Panc1 (cell line): ENCODE measurements at regions not wholly inside any gene's neighbourhood (a gene's known extent, or its start where the extent isn't known, plus 50 kb on each side); places are given as distances from the start of the nearest gene placed in this dataset.

ENCODE experiments used
- ATAC-seq: fragments of 200-7000 bp; cut with Tn5 transposase; 2 replicates; pipeline ENCODE4 v1.9.1; 2020; ENCODE audit warnings: mild to moderate bottlenecking, moderate library complexity
- BruUV-seq: library from RNA; stranded (reverse); fragments of 400-500 nt; replicated peaks from 2 replicates; lab custom pipeline; 2021; lab: Mats Ljungman, UMichigan
- CTCF ChIA-PET: fragments of 300-600 bp; sonication (Branson Sonifier 250); formaldehyde crosslinking; loops from one replicate; lab custom pipeline; 2022; ENCODE audit warnings: antibody characterized with exemption; lab: Charles Lee
- POLR2A ChIA-PET: fragments of 300-600 bp; sonication (Branson Sonifier 250); formaldehyde crosslinking; loops from one replicate; lab custom pipeline; 2022; ENCODE audit warnings: antibody characterized with exemption; lab: Charles Lee
- DNase-seq: peaks from one replicate; pipeline ENCODE4 v3.0.0-alpha.2; 2010; ENCODE audit warnings: low read depth, low spot score
- H3K27ac ChIP-seq: 2 replicates; pipeline ENCODE4 v1.5.1; 2011; ENCODE audit warnings: mild to moderate bottlenecking, low read length, inconsistent platforms
- H3K27me3 ChIP-seq: fragments of 200-500 bp; sonication (Bioruptor generic); 2 replicates; pipeline ENCODE4 v1.6.0; 2014; ENCODE audit warnings: low read length, inconsistent platforms; ENCODE audit not compliant: control insufficient read depth, insufficient read depth
- H3K36me3 ChIP-seq: fragments of 200-500 bp; sonication (Bioruptor generic); 2 replicates; pipeline ENCODE4 v1.5.1; 2014; ENCODE audit warnings: inconsistent platforms, mild to moderate bottlenecking, low read length, moderate library complexity; ENCODE audit not compliant: control insufficient read depth, insufficient read depth
- H3K4me1 ChIP-seq: 2 replicates; pipeline ENCODE4 v1.5.1; 2011; ENCODE audit warnings: inconsistent platforms, mild to moderate bottlenecking, low read length, moderate library complexity; ENCODE audit not compliant: control insufficient read depth, insufficient read depth
- H3K4me3 ChIP-seq, 2 experiments: 2 replicates each; pipeline ENCODE4 v1.5.1; 2011 to 2012; ENCODE audit warnings: low read depth in 2 of 2, low read length in 2 of 2, mild to moderate bottlenecking in 2 of 2, inconsistent platforms in 1 of 2, moderate library complexity in 1 of 2
- H3K9me3 ChIP-seq: fragments of 200-500 bp; sonication (Bioruptor generic); 2 replicates; pipeline ENCODE4 v1.5.1; 2014; ENCODE audit warnings: low read depth, mild to moderate bottlenecking, inconsistent platforms, low read length, moderate library complexity; ENCODE audit not compliant: control insufficient read depth, insufficient read depth
- POLR2AphosphoS5 ChIP-seq: IDR thresholded peaks from 2 replicates; pipeline ENCODE4 v1.6.1; 2012; ENCODE audit warnings: mild to moderate bottlenecking, low read depth, low read length, moderate library complexity
- SIN3A ChIP-seq: IDR thresholded peaks from 2 replicates; pipeline ENCODE4 v1.6.1; 2012; ENCODE audit warnings: low read depth, mild to moderate bottlenecking, low read length, moderate library complexity, borderline replicate concordance; ENCODE audit not compliant: insufficient read depth
- TCF7L2 ChIP-seq: IDR thresholded peaks from 2 replicates; pipeline ENCODE4 v1.6.1; 2011; ENCODE audit warnings: mild to moderate bottlenecking, low read depth, low read length, inconsistent platforms
- in situ Hi-C: cut with HindIII; loops from 2 replicates; pipeline ENCODE4 v1.10.0; 2016; ENCODE audit warnings: low sequenced_read_pairs, low pct_unique_long_range_greater_than_20kb
- intact Hi-C: fragments of 100-400 bp; cut with micrococcal nuclease; formaldehyde crosslinking; loops from one replicate; pipeline ENCODE4 v1.10.0; 2022; ENCODE audit not compliant: unreplicated experiment
- TF ChIP-seq, protein P1 (sequence below), 2 experiments: IDR thresholded peaks; 2 replicates each; pipeline ENCODE4 v1.6.1; 2011 to 2012; ENCODE audit warnings: low read depth in 2 of 2, control low read depth in 1 of 2, low read length in 1 of 2, mild to moderate bottlenecking in 1 of 2, moderate library complexity in 1 of 2; ENCODE audit not compliant: insufficient read depth in 1 of 2
- TF ChIP-seq, protein P2 (sequence below): fragments of 450-650 bp; IDR thresholded peaks from 2 replicates; pipeline ENCODE4 v1.5.1; 2017; ENCODE audit warnings: mild to moderate bottlenecking

DNA sequence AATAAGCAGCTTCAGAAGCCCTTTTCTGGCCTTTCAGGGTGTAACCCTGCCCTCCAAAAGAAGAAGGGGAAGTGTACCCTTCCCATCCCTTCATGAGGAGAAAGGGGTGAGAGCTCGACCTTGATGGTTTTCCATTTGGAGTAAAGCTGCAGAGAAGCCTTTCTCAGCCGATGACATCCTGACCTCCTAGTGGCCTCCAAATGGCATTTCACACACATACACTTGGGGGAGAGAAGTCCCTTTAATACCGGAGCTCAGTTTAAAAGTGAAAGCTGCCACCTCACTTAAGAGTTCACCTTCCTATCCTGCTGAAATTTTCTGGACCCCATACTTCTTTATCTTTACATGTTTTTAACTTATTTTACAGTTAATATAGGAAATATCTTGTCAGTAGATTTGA, 716.7 kb downstream of the DCDC2C start:
- intact Hi-C loops, result no loop called here
- BruUV-seq, result no TSS peak
- H3K27ac ChIP-seq, result no peak overlapping the region
- in situ Hi-C loops, result no loop called here
- H3K9me3 ChIP-seq, result no peaks in the 10 kb centered on the region
- no peak for TF ChIP-seq POLR2AphosphoS5
- no peak for TF ChIP-seq TCF7L2
- H3K4me3 ChIP-seq, result no peak overlapping the region
- ChIA-PET POLR2A (no interaction called here), CTCF (no interaction called here)
- DNase-seq (no peak), ATAC-seq (no peak)
- H3K36me3 ChIP-seq, result no peaks in the 10 kb centered on the region
- no peaks in the 10 kb centered on the region for H3K4me1 ChIP-seq
- H3K27me3 ChIP-seq, result no peaks in the 10 kb centered on the region

DNA sequence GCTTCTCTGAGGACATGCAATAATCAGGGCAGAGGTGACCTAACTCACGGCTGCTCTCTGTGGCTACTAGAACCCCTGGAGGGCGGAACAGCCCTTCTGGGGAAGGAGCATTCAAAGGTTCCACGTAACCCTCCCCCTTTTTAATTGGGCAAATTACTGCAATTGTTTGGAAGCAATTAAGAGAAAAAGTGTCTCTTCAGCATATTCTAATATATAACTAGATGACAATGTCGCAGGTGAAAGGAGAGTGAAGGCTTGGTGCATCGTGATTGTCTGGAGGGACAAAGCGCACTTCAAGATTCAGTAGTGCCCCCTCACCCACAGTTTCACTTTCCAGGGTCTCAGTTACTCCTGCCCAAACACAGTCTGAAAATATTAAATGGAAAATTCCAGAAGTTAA, 720.8 kb downstream of the DCDC2C start:
- DNase-seq (no peak), ATAC-seq (no peak)
- BruUV-seq, result no TSS peak
- intact Hi-C loops, result no loop called here
- no peaks in the 10 kb centered on the region for H3K9me3 ChIP-seq
- H3K36me3 ChIP-seq, result no peaks in the 10 kb centered on the region
- TF ChIP-seq SIN3A, result no peak
- TF ChIP-seq, protein P1, sequence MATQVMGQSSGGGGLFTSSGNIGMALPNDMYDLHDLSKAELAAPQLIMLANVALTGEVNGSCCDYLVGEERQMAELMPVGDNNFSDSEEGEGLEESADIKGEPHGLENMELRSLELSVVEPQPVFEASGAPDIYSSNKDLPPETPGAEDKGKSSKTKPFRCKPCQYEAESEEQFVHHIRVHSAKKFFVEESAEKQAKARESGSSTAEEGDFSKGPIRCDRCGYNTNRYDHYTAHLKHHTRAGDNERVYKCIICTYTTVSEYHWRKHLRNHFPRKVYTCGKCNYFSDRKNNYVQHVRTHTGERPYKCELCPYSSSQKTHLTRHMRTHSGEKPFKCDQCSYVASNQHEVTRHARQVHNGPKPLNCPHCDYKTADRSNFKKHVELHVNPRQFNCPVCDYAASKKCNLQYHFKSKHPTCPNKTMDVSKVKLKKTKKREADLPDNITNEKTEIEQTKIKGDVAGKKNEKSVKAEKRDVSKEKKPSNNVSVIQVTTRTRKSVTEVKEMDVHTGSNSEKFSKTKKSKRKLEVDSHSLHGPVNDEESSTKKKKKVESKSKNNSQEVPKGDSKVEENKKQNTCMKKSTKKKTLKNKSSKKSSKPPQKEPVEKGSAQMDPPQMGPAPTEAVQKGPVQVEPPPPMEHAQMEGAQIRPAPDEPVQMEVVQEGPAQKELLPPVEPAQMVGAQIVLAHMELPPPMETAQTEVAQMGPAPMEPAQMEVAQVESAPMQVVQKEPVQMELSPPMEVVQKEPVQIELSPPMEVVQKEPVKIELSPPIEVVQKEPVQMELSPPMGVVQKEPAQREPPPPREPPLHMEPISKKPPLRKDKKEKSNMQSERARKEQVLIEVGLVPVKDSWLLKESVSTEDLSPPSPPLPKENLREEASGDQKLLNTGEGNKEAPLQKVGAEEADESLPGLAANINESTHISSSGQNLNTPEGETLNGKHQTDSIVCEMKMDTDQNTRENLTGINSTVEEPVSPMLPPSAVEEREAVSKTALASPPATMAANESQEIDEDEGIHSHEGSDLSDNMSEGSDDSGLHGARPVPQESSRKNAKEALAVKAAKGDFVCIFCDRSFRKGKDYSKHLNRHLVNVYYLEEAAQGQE (IDR thresholded peaks at IDR 0.05; ENCODE audit: insufficient read depth in 1 of 2, low read depth in 2 of 2, low read length in 1 of 2), result no peak
- TF ChIP-seq TCF7L2, result no peak
- no peak for TF ChIP-seq POLR2AphosphoS5
- TF ChIP-seq, protein P2, sequence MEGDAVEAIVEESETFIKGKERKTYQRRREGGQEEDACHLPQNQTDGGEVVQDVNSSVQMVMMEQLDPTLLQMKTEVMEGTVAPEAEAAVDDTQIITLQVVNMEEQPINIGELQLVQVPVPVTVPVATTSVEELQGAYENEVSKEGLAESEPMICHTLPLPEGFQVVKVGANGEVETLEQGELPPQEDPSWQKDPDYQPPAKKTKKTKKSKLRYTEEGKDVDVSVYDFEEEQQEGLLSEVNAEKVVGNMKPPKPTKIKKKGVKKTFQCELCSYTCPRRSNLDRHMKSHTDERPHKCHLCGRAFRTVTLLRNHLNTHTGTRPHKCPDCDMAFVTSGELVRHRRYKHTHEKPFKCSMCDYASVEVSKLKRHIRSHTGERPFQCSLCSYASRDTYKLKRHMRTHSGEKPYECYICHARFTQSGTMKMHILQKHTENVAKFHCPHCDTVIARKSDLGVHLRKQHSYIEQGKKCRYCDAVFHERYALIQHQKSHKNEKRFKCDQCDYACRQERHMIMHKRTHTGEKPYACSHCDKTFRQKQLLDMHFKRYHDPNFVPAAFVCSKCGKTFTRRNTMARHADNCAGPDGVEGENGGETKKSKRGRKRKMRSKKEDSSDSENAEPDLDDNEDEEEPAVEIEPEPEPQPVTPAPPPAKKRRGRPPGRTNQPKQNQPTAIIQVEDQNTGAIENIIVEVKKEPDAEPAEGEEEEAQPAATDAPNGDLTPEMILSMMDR, result no peak
- POLR2A ChIA-PET, result interaction anchor here (0.6 kb wide), 1 partner anchor 900 kb away, joined by 5 read pairs; no protein-coding TSS in a partner anchor
- no peak overlapping the region for H3K4me3 ChIP-seq
- H3K27me3 ChIP-seq, result no peaks in the 10 kb centered on the region
- in situ Hi-C loops, result no loop called here
- CTCF ChIA-PET, result no interaction called here
- H3K4me1 ChIP-seq, result no peaks in the 10 kb centered on the region
- H3K27ac ChIP-seq, result no peak overlapping the region

DNA sequence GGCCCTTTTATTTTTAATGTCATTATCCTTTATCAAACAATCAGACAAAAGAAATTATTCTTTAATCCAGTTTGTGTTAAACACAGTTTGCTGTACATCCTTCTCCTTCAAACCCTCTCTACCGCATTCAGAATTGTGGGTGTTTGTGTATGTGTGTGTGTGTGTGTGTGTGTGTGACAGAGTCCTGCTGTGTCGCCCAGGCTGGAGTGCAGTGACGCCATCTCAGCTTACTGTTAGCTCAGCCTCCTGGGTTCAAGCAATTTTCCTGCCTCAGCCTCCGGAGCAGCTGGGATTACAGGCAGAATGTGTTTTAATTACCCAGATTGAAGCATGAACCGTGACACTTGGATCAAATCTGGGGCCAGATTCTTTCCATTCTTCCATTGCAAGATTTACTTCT, 723.7 kb downstream of the DCDC2C start:
- H3K9me3 ChIP-seq, result no peaks in the 10 kb centered on the region
- H3K36me3 ChIP-seq, result no peaks in the 10 kb centered on the region
- no peaks in the 10 kb centered on the region for H3K27me3 ChIP-seq
- ATAC-seq, result no peak
- POLR2A ChIA-PET, result no interaction called here
- no TSS peak for BruUV-seq
- CTCF ChIA-PET, result no interaction called here
- DNase-seq, result no peak
- in situ Hi-C loops, result no loop called here
- intact Hi-C loops, result no loop called here
- H3K4me1 ChIP-seq, result no peaks in the 10 kb centered on the region
- TF ChIP-seq TCF7L2 (no peak), POLR2AphosphoS5 (no peak), SIN3A (no peak)
- TF ChIP-seq, protein P1 (IDR thresholded peaks at IDR 0.05; ENCODE audit: insufficient read depth in 1 of 2, low read depth in 2 of 2, low read length in 1 of 2), result no peak
- TF ChIP-seq, protein P2, result no peak
- no peak overlapping the region for H3K27ac ChIP-seq
- H3K4me3 ChIP-seq, result no peak overlapping the region
